GM13976 (cell line): ENCODE measurements at regions not wholly inside any gene's neighbourhood (a gene's known extent, or its start where the extent isn't known, plus 50 kb on each side); places are given as distances from the start of the nearest gene placed in this dataset.

Source experiments
- DNase-seq: peaks from one replicate; pipeline ENCODE4 v3.0.0; 2012; ENCODE audit warnings: low spot score
- in situ Hi-C: fragments of 300-500 bp; cut with MboI; formaldehyde crosslinking; loops from one replicate; pipeline ENCODE4 v1.12.0; 2022; ENCODE audit warnings: low sequenced_read_pairs, mixed read lengths, inconsistent platforms; ENCODE audit not compliant: unreplicated experiment
- TF ChIP-seq, protein P1 (sequence below): IDR thresholded peaks from 2 replicates; pipeline ENCODE4 v1.5.1; 2012; ENCODE audit warnings: borderline replicate concordance, mild to moderate bottlenecking; ENCODE audit not compliant: insufficient read depth; ENCODE audit errors: extremely low read depth, missing control alignments, control extremely low read depth

DNA sequence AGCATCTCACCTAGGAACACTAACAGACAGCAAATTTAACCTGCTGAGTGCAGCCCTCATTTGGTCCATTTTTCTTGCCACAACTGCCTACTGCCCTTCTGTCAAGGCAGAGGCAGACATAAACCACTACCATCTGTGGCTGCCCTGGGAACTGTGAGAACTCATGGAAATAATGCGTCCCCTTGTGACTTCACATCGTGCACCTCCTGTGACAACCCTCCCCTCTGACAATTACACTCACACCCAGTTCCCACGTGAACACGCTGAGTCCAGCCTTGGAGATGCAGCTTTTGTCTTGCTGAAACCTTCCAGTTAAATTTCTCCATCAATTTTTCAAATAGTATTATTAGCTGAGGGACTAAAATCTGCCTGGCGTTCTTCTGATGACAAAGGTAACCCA, 193.1 kb upstream of the KLF14 start:
- TF ChIP-seq, protein P1, sequence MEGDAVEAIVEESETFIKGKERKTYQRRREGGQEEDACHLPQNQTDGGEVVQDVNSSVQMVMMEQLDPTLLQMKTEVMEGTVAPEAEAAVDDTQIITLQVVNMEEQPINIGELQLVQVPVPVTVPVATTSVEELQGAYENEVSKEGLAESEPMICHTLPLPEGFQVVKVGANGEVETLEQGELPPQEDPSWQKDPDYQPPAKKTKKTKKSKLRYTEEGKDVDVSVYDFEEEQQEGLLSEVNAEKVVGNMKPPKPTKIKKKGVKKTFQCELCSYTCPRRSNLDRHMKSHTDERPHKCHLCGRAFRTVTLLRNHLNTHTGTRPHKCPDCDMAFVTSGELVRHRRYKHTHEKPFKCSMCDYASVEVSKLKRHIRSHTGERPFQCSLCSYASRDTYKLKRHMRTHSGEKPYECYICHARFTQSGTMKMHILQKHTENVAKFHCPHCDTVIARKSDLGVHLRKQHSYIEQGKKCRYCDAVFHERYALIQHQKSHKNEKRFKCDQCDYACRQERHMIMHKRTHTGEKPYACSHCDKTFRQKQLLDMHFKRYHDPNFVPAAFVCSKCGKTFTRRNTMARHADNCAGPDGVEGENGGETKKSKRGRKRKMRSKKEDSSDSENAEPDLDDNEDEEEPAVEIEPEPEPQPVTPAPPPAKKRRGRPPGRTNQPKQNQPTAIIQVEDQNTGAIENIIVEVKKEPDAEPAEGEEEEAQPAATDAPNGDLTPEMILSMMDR: no peak
- in situ Hi-C loops: no loop called here

DNA sequence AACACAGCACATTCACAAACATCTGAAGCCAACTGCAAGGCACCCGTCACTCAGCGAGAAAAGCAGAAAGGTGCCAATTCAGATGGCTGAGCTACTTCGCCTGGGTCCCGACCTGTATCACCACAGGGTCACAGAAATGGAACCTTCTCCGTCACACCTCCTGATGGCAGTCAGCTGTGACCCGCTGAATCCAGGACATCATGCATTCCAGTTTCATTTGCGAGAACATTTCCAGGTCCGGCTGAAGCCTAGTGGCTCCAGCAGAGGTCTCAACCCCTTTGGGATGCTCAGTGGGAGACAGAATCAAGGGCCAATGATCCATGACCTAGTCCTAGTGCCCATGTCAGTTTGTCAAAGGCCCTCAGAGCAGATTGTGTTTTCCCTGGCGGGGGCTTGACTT, 193.6 kb upstream of the KLF14 start:
- DNase-seq: no peak
- in situ Hi-C loops: no loop called here
- TF ChIP-seq, protein P1: no peak

More for the DNA sequence above, 193.1 kb upstream of the KLF14 start:
- no peak for DNase-seq

DNA sequence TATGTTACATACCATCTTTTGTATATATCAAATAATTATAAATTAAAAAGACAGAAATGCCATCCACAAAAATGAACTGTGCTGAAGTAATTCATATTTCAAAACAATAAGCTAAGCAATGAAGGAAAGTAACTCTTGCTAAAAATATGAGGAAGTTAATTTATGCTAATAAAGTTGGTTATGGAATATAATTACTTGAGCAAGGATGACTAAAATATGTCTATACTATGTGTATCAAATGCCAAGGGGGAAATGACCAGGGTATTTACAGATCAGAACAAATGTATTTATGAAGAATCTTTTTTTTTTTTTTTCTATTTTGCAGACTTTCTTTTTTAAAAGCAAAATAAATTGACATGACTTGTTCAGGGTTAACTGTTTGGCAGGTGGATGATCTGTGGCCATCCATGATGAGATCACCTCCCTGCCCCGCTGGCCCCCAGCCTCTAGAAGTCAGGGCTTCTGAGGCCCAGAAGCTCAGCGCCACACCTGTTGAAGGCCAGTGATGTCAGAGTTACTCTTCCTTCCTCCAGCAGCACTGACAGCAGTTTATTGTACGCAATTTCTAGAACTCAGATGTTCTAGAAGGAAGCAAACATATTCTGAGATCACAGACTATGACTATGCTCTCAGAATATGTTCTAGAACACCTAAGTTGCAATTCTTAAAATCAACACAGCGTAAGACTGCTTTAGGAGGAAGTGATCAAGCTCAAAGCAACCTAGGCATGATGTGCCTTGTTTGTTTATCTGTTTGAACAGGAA, 196.1 kb upstream of the KLF14 start:
- DNase-seq: no peak
- TF ChIP-seq, protein P1: no peak
- in situ Hi-C loops: no loop called here

DNA sequence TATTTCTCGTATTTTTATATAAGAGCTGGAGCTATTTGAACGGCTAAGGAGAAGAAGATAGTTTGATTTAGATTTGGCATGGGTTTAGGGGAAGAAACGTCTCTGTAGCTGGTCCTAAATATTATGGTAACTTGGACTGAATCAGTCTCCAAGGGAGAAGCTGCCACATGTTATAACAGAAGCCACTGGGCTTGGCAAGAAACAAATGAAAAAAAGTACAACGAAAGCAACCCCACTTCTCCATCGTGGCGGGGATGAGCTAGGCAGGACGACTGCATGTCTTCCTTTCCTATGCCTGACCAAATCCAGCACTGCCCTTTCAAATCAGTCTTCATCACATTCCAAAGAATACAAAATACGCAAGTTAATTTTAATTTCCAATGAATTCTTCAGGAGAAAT, 196.7 kb upstream of the KLF14 start:
- in situ Hi-C loops: no loop called here
- TF ChIP-seq, protein P1: no peak
- no peak for DNase-seq

DNA sequence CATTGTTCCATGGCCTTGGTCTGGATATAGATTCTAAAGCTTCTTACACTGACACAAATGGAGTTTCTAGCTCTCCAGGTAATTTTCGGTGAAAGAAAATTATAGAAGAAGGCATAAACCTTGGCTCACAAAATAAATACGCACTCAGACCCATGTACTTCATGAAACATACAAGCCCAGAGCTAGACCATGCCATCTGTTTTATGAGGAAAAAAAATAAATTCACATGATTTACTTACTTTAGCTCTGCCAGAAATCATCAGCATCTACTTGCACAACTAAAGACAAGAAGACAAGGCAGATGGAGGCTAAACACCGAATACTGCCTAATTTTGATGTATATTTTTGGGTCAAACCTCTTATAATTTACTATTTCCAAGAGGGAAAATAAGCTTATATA, 197.4 kb upstream of the KLF14 start:
- in situ Hi-C loops: no loop called here
- TF ChIP-seq, protein P1: no peak
- DNase-seq: no peak

DNA sequence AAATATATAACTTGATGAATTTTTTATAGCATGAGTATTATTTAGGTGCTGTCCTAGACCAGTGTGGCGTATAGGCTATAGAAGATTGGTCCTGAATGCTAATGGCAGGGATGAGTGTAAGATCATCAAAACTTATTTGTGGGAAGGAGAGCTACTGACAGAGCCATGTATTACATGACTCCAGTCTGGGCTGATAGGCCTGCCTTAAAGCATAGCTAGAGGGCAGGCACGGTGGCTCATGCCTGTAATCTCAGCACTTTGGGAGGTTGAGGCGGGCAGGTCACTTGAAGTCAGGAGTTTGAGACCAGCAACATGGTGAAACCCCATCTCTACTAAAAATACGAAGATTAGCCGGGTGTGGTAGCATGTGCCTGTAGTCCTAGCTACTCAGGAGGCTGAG, 198.1 kb upstream of the KLF14 start:
- DNase-seq: no peak
- in situ Hi-C loops: no loop called here

More for the DNA sequence above, 198.1 kb upstream of the KLF14 start:
- TF ChIP-seq, protein P1: no peak
